ENCODE measurements at regions not wholly inside any gene's neighbourhood (a gene's known extent, or its start where the extent isn't known, plus 50 kb on each side); places are given as distances from the start of the nearest gene placed in this dataset.
"Not testable (repeated sequence)": the region's sequence is repeated elsewhere in the genome, so short reads cannot be mapped to it uniquely, and the experiment has no call there.

GRCh38 chr2:91445705-91446104, 2754.2 kb downstream of the RPIA start:
- BruUV-seq (replicated peaks); CTCF ChIA-PET; dilution Hi-C loops (cut with HindIII; ENCODE audit: low sequenced_read_pairs, unreplicated experiment); H4K8ac ChIP-seq (ENCODE audit: low read depth in 2 of 2, low read length in 2 of 2); H3K23ac ChIP-seq (ENCODE audit: low read depth, low read length); H2BK5ac ChIP-seq (ENCODE audit: low read depth, low read length, poor library complexity, severe bottlenecking); H3K9me3 ChIP-seq (ENCODE audit: control insufficient read depth, insufficient read depth, low read length); H3K4me3 ChIP-seq (ENCODE audit: insufficient read depth, low read depth, low read length); H4K20me1 ChIP-seq (ENCODE audit: insufficient read depth, low read length); H2BK20ac ChIP-seq (ENCODE audit: low read depth, low read length); H2BK120ac ChIP-seq (ENCODE audit: low read depth, low read length); H3K56ac ChIP-seq (ENCODE audit: extremely low read depth, insufficient read depth, low read length); H2BK15ac ChIP-seq (ENCODE audit: low read depth, low read length); H3K27me3 ChIP-seq (ENCODE audit: control insufficient read depth, insufficient read depth, low read length); DNase-seq; H4K5ac ChIP-seq (ENCODE audit: low read depth, low read length); H3K14ac ChIP-seq (replicated peaks; ENCODE audit: low read depth, low read length); intact Hi-C loops (cut with micrococcal nuclease); H3K4me2 ChIP-seq (ENCODE audit: low read depth, low read length); H2AK9ac ChIP-seq (replicated peaks; ENCODE audit: low read depth, low read length, poor library complexity); H3K4me1 ChIP-seq (ENCODE audit: control insufficient read depth, insufficient read depth, low read length); H3K18ac ChIP-seq (ENCODE audit: low read depth, low read length); POLR2A ChIA-PET (ENCODE audit: unreplicated experiment); H3K27ac ChIP-seq (ENCODE audit: insufficient read depth, low read length); H3K36me3 ChIP-seq (ENCODE audit: control insufficient read depth, insufficient read depth, low read length); H3K79me1 ChIP-seq (ENCODE audit: low read depth in 1 of 2, low read length in 2 of 2); in situ Hi-C loops (cut with MboI; ENCODE audit: low sequenced_read_pairs); H3K4ac ChIP-seq (ENCODE audit: low read depth, low read length); H2AK5ac ChIP-seq (ENCODE audit: low read depth, low read length); H2AFZ ChIP-seq (replicated peaks; ENCODE audit: low read length, poor library complexity); H3K9me1 ChIP-seq (ENCODE audit: insufficient read depth, low read length); H3K9ac ChIP-seq (ENCODE audit: low read depth, low read length); H4K91ac ChIP-seq (ENCODE audit: insufficient read depth, low read depth, low read length); ATAC-seq (ENCODE audit: low read depth): not testable (repeated sequence)
- 37% methylated on average over 2 of the region's 5 CpGs; no CpG with 5 or more reads in 1 of the 2 experiments for WGBS, 2 experiments (ENCODE audit: extremely low coverage in 2 of 2, insufficient read length in 1 of 2)

DNA sequence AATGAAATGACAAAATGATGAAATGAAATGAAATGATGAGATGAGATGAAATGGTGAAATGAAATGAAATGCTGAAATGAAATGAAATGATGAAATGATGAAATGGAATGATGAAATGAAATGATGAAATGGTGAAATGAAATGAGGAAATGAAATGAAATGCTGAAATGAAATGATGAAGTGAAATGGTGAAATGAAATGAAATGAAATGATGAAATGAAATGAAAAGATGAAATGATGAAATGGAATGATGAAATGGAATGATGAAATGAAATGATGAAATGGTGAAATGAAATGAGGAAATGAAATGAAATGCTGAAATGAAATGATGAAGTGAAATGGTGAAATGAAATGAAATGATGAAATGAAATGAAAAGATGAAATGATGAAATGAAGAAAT, 2755.0 kb downstream of the RPIA start:
- DNase-seq; H3K4me2 ChIP-seq (ENCODE audit: low read depth, low read length); BruUV-seq (replicated peaks); H4K5ac ChIP-seq (ENCODE audit: low read depth, low read length); H2BK120ac ChIP-seq (ENCODE audit: low read depth, low read length); H3K14ac ChIP-seq (replicated peaks; ENCODE audit: low read depth, low read length); H3K4ac ChIP-seq (ENCODE audit: low read depth, low read length); ATAC-seq (ENCODE audit: low read depth); H2AK9ac ChIP-seq (replicated peaks; ENCODE audit: low read depth, low read length, poor library complexity); H3K27me3 ChIP-seq (ENCODE audit: control insufficient read depth, insufficient read depth, low read length); intact Hi-C loops (cut with micrococcal nuclease); H2AK5ac ChIP-seq (ENCODE audit: low read depth, low read length); H4K20me1 ChIP-seq (ENCODE audit: insufficient read depth, low read length); H3K23ac ChIP-seq (ENCODE audit: low read depth, low read length); H3K9ac ChIP-seq (ENCODE audit: low read depth, low read length); H3K4me3 ChIP-seq (ENCODE audit: insufficient read depth, low read depth, low read length); dilution Hi-C loops (cut with HindIII; ENCODE audit: low sequenced_read_pairs, unreplicated experiment); H4K91ac ChIP-seq (ENCODE audit: insufficient read depth, low read depth, low read length); H2BK20ac ChIP-seq (ENCODE audit: low read depth, low read length); H3K27ac ChIP-seq (ENCODE audit: insufficient read depth, low read length); H3K4me1 ChIP-seq (ENCODE audit: control insufficient read depth, insufficient read depth, low read length); POLR2A ChIA-PET (ENCODE audit: unreplicated experiment); H2BK15ac ChIP-seq (ENCODE audit: low read depth, low read length); CTCF ChIA-PET; H3K18ac ChIP-seq (ENCODE audit: low read depth, low read length); H3K79me1 ChIP-seq (ENCODE audit: low read depth in 1 of 2, low read length in 2 of 2); H3K9me3 ChIP-seq (ENCODE audit: control insufficient read depth, insufficient read depth, low read length); H2BK5ac ChIP-seq (ENCODE audit: low read depth, low read length, poor library complexity, severe bottlenecking); H3K36me3 ChIP-seq (ENCODE audit: control insufficient read depth, insufficient read depth, low read length); in situ Hi-C loops (cut with MboI; ENCODE audit: low sequenced_read_pairs); H2AFZ ChIP-seq (replicated peaks; ENCODE audit: low read length, poor library complexity); H3K9me1 ChIP-seq (ENCODE audit: insufficient read depth, low read length); H4K8ac ChIP-seq (ENCODE audit: low read depth in 2 of 2, low read length in 2 of 2); H3K56ac ChIP-seq (ENCODE audit: extremely low read depth, insufficient read depth, low read length): not testable (repeated sequence)

Measured in IMR-90 (cell line).